Lower leg skin (tissue), 3 donors: ENCODE measurements at regions not wholly inside any gene's neighbourhood (a gene's known extent, or its start where the extent isn't known, plus 50 kb on each side); places are given as distances from the start of the nearest gene placed in this dataset.

Experiments
- CTCF ChIP-seq, 3 donors: fragments of 450-650 bp; IDR thresholded peaks; one replicate each; pipeline ENCODE4 v1.5.1; 2016; ENCODE audit warnings: antibody characterized with exemption in 3 of 3, mild to moderate bottlenecking in 3 of 3, moderate library complexity in 2 of 3
- POLR2A ChIP-seq, 2 donors: fragments of 450-650 bp; IDR thresholded peaks; one replicate each; pipeline ENCODE4 v1.6.1; 2016 to 2017; ENCODE audit warnings: antibody characterized with exemption in 2 of 2, mild to moderate bottlenecking in 1 of 2, moderate library complexity in 1 of 2

GRCh38 chr16:65781363-65781762 lies 585.1 kb upstream of the CDH5 start:
- no peak for TF ChIP-seq CTCF (IDR thresholded peaks at IDR 0.05)
- TF ChIP-seq POLR2A (IDR thresholded peaks at IDR 0.05), result no peak
